ENCODE measurements at regions not wholly inside any gene's neighbourhood (a gene's known extent, or its start where the extent isn't known, plus 50 kb on each side); places are given as distances from the start of the nearest gene placed in this dataset.

DNA sequence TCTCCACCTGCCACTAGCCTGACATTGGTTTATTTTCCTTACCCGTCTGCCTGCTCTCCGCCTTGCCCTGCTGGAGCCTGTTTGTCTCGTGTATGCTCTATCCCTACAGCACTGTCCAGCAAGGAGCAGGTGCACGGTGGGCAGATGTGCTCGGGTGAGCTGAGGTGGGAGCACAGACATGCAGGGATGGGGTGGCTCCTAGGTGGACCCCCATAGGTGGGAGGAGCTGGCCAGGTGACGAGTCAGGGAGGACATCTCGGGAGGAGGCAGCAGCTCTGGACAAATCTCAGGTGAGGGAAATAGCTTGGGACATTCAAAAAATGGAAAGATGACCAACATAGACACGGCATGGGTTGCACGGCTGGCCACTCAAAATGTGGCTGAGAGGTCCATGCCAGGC, 89.2 kb upstream of the SHANK2 start:
- TF ChIP-seq, protein P1, sequence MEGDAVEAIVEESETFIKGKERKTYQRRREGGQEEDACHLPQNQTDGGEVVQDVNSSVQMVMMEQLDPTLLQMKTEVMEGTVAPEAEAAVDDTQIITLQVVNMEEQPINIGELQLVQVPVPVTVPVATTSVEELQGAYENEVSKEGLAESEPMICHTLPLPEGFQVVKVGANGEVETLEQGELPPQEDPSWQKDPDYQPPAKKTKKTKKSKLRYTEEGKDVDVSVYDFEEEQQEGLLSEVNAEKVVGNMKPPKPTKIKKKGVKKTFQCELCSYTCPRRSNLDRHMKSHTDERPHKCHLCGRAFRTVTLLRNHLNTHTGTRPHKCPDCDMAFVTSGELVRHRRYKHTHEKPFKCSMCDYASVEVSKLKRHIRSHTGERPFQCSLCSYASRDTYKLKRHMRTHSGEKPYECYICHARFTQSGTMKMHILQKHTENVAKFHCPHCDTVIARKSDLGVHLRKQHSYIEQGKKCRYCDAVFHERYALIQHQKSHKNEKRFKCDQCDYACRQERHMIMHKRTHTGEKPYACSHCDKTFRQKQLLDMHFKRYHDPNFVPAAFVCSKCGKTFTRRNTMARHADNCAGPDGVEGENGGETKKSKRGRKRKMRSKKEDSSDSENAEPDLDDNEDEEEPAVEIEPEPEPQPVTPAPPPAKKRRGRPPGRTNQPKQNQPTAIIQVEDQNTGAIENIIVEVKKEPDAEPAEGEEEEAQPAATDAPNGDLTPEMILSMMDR (IDR thresholded peaks at IDR 0.05), result no peak
- no peak for TF ChIP-seq POLR2A (IDR thresholded peaks at IDR 0.05)
